ENCODE measurements at regions not wholly inside any gene's neighbourhood (a gene's known extent, or its start where the extent isn't known, plus 50 kb on each side); places are given as distances from the start of the nearest gene placed in this dataset.

DNA sequence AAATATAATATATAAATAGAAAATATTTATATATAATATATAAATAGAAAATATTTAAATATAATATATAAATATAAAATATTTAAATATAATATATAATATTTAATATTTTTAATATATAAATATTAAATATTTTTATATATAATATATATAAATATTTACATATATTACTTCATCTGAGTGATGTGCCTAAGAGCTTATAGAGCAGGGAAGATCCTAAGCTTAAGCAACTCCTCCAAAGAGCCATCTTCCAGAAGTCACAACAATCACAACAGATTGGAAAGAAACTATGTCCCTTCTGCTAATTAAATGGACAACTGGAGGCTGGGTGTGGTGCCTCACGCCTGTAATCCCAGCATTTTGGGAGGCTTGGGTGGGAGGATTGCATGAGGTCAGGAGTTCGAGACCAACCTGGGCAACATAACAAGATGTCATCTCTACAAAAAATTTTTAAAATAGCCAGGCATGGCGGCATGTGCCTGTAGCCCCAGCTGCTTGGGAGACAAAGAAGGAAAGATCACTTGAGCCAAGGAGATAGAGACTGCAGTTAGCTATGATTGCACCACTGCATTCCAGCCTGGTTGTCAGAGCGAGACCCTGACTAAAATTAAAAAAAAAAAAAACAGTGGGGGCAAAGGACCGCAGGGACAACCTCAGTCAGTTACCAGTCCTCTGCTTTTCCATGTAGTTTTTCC lies 198.7 kb downstream of the SKIDA1 start:
- TF ChIP-seq CTCF (IDR thresholded peaks at IDR 0.05 in 8 of 11, conservative IDR thresholded peaks at IDR 0.05 in 3 of 11) (no peak), POLR2AphosphoS5 (IDR thresholded peaks at IDR 0.05) (no peak)
